ENCODE measurements at regions not wholly inside any gene's neighbourhood (a gene's known extent, or its start where the extent isn't known, plus 50 kb on each side); places are given as distances from the start of the nearest gene placed in this dataset.

- WGBS (ENCODE audit: low lambda C conversion rate), result 8% methylated on average over 8 of the region's 8 CpGs
- Histone ChIP-seq H2AFZ (ENCODE audit: low read depth) (no peak overlapping the region), H3K4me2 (no peak overlapping the region)
Measured at GRCh38 chr10:28248092-28248491, 54.8 kb downstream of the MPP7 start.

GRCh38 chr10:28246023-28246422 lies 56.8 kb downstream of the MPP7 start:
- DNase-seq, result no peak
- TF ChIP-seq, protein P1, sequence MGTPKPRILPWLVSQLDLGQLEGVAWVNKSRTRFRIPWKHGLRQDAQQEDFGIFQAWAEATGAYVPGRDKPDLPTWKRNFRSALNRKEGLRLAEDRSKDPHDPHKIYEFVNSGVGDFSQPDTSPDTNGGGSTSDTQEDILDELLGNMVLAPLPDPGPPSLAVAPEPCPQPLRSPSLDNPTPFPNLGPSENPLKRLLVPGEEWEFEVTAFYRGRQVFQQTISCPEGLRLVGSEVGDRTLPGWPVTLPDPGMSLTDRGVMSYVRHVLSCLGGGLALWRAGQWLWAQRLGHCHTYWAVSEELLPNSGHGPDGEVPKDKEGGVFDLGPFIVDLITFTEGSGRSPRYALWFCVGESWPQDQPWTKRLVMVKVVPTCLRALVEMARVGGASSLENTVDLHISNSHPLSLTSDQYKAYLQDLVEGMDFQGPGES (IDR thresholded peaks at IDR 0.05; ENCODE audit: low read depth, low read length), result no peak
- no peak overlapping the region for H3K9ac ChIP-seq
- ChIA-PET POLR2A (no interaction called here), CTCF (interaction anchor here (0.6 to 1.3 kb wide), 3 partner anchors 10 to 148 kb away, joined by 3 read pairs; no protein-coding TSS in a partner anchor)
- no peak overlapping the region for H3K4me2 ChIP-seq
- H3K9me2 ChIP-seq, result no peaks in the 10 kb centered on the region
- H3K4me1 ChIP-seq (ENCODE audit: control insufficient read depth in 1 of 2, insufficient read depth in 2 of 2, low read depth in 1 of 2, low read length in 1 of 2), result no peaks in the 10 kb centered on the region
- no peaks in the 10 kb centered on the region for H3K36me3 ChIP-seq (replicated peaks in 1 of 2; ENCODE audit: control insufficient read depth in 1 of 2, insufficient read depth in 2 of 2, low read length in 1 of 2)
- no peak overlapping the region for H2AFZ ChIP-seq (ENCODE audit: low read depth)
- H3K79me2 ChIP-seq (ENCODE audit: insufficient read depth), result no peaks in the 10 kb centered on the region
- H3K4me3 ChIP-seq (ENCODE audit: low read depth in 2 of 2, low read length in 1 of 2), result no peak overlapping the region
- H3K27me3 ChIP-seq (ENCODE audit: insufficient read depth), result peaks cover 13% of the 10 kb centered on the region; the same call in 1 of the 2 replicates
- no peaks in the 10 kb centered on the region for H3K9me3 ChIP-seq
- H3F3A ChIP-seq (replicated peaks; ENCODE audit: insufficient read depth), result no peaks in the 10 kb centered on the region
- no peak overlapping the region for H3K27ac ChIP-seq (ENCODE audit: low read depth in 2 of 2, low read length in 1 of 2)
- no peaks in the 10 kb centered on the region for H4K20me1 ChIP-seq (ENCODE audit: insufficient read depth)

More at GRCh38 chr10:28248092-28248491, 54.8 kb downstream of the MPP7 start:
- Histone ChIP-seq H3K4me3 (ENCODE audit: low read depth in 2 of 2, low read length in 1 of 2) (no peak overlapping the region), H3K9me2 (no peaks in the 10 kb centered on the region), H3K36me3 (replicated peaks in 1 of 2; ENCODE audit: control insufficient read depth in 1 of 2, insufficient read depth in 2 of 2, low read length in 1 of 2) (no peaks in the 10 kb centered on the region), H4K20me1 (ENCODE audit: insufficient read depth) (no peaks in the 10 kb centered on the region), H3K79me2 (ENCODE audit: insufficient read depth) (no peaks in the 10 kb centered on the region), H3K9ac (no peak overlapping the region), H3K27me3 (ENCODE audit: insufficient read depth) (peaks cover 28% of the 10 kb centered on the region; the same call in 1 of the 2 replicates), H3K27ac (ENCODE audit: low read depth in 2 of 2, low read length in 1 of 2) (no peak overlapping the region), H3K4me1 (ENCODE audit: control insufficient read depth in 1 of 2, insufficient read depth in 2 of 2, low read depth in 1 of 2, low read length in 1 of 2) (no peaks in the 10 kb centered on the region), H3F3A (replicated peaks; ENCODE audit: insufficient read depth) (no peaks in the 10 kb centered on the region), H3K9me3 (no peaks in the 10 kb centered on the region)
- CTCF ChIA-PET, result interaction anchor here (1.7 to 2.8 kb wide), 2 partner anchors 133 to 145 kb away, joined by 6 to 8 read pairs; no protein-coding TSS in a partner anchor
- POLR2A ChIA-PET, result no interaction called here
- no peak for TF ChIP-seq NFIC (IDR thresholded peaks at IDR 0.05; ENCODE audit: borderline replicate concordance)
- no peak for TF ChIP-seq FOXJ3 (CRISPR knock-in tag; IDR thresholded peaks at IDR 0.05)
- no peak for TF ChIP-seq POLR2AphosphoS5 (IDR thresholded peaks at IDR 0.05; ENCODE audit: low read depth, low read length)
- no peak for TF ChIP-seq MEF2A (IDR thresholded peaks at IDR 0.05; ENCODE audit: borderline replicate concordance, low read depth)
- TF ChIP-seq CHD2 (IDR thresholded peaks at IDR 0.05; ENCODE audit: low read length, partially characterized antibody), result no peak
- no peak for DNase-seq

DNA sequence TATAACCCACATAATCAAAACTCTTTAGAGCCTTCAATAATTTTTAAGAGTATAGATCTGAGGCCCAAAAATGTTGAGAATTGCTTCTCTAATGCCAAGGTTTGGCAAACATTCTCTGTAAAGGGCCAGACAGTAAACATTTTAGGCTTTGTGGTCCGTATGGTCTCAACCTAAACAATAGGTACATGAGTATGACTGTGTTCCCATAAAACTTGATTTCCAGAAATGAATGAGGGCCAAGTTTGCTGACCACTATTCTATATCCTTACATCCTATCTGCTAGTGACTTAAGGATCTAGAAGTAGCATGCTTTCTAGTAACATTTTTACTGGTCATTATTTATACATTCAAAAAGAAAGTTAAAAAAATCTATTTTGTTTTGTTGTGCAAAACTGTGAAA lies 58.9 kb downstream of the MPP7 start:
- 5% methylated on average over 1 of the region's 1 CpG for WGBS (ENCODE audit: low lambda C conversion rate)
- no peaks in the 10 kb centered on the region for H4K20me1 ChIP-seq (ENCODE audit: insufficient read depth)
- TF ChIP-seq EP300 (IDR thresholded peaks at IDR 0.05; ENCODE audit: borderline replicate concordance in 1 of 2, low read depth in 1 of 2, low read length in 1 of 2), result no peak
- no peak for TF ChIP-seq FOSL2 (IDR thresholded peaks at IDR 0.05; ENCODE audit: borderline replicate concordance, low read depth)
- TF ChIP-seq FOXM1 (IDR thresholded peaks at IDR 0.05; ENCODE audit: low read depth), result no peak
- no peak for TF ChIP-seq SMC3 (IDR thresholded peaks at IDR 0.05; ENCODE audit: low read depth, low read length)
- no peak for TF ChIP-seq TAF1 (IDR thresholded peaks at IDR 0.05; ENCODE audit: borderline replicate concordance, low read depth, low read length)
- no peak for TF ChIP-seq TEAD4 (IDR thresholded peaks at IDR 0.05; ENCODE audit: borderline replicate concordance, insufficient read depth)
- no peak for TF ChIP-seq MAX (IDR thresholded peaks at IDR 0.05; ENCODE audit: low read depth)
- no peaks in the 10 kb centered on the region for H3K4me1 ChIP-seq (ENCODE audit: control insufficient read depth in 1 of 2, insufficient read depth in 2 of 2, low read depth in 1 of 2, low read length in 1 of 2)
- H3K79me2 ChIP-seq (ENCODE audit: insufficient read depth), result no peaks in the 10 kb centered on the region
- DNase-seq, result no peak
- H3F3A ChIP-seq (replicated peaks; ENCODE audit: insufficient read depth), result no peaks in the 10 kb centered on the region
- ChIA-PET CTCF (interaction anchor here (1.7 to 2.8 kb wide), 3 partner anchors 10 to 23 kb away, joined by 4 to 31 read pairs (median 12); no protein-coding TSS in a partner anchor), POLR2A (no interaction called here)
- no peak overlapping the region for H3K9ac ChIP-seq
- no peak overlapping the region for H3K4me3 ChIP-seq (ENCODE audit: low read depth in 2 of 2, low read length in 1 of 2)
- no peak overlapping the region for H3K27ac ChIP-seq (ENCODE audit: low read depth in 2 of 2, low read length in 1 of 2)
- H3K4me2 ChIP-seq, result no peak overlapping the region
- H3K36me3 ChIP-seq (replicated peaks in 1 of 2; ENCODE audit: control insufficient read depth in 1 of 2, insufficient read depth in 2 of 2, low read length in 1 of 2), result no peaks in the 10 kb centered on the region
- no peaks in the 10 kb centered on the region for H3K9me3 ChIP-seq
- peaks cover 13% of the 10 kb centered on the region; the same call in 1 of the 2 replicates for H3K27me3 ChIP-seq (ENCODE audit: insufficient read depth)
- no peaks in the 10 kb centered on the region for H3K9me2 ChIP-seq
- no peak overlapping the region for H2AFZ ChIP-seq (ENCODE audit: low read depth)
